SK-N-SH (cell line): ENCODE measurements at regions not wholly inside any gene's neighbourhood (a gene's known extent, or its start where the extent isn't known, plus 50 kb on each side); places are given as distances from the start of the nearest gene placed in this dataset.

Source experiments
- CTCF ChIA-PET: fragments of 300-600, 350-600 bp; formaldehyde crosslinking; extraction: SDS; loops from one replicate; lab custom pipeline; 2021; lab: Yijun Ruan, JAX
- POLR2A ChIA-PET: fragments of 350-600 bp; sonication (Branson Sonifier 250); formaldehyde crosslinking; extraction: SDS; loops from one replicate; lab custom pipeline; 2020; ENCODE audit warnings: antibody characterized with exemption, inconsistent platforms; lab: Yijun Ruan, JAX
- DNase-seq: peaks from one replicate; pipeline ENCODE4 v3.0.0; 2012
- H2AFZ ChIP-seq: fragments of 200-600 bp; sonication (generic); 2 replicates; pipeline ENCODE4 v1.8.1; 2016; ENCODE audit warnings: antibody characterized with exemption, mild to moderate bottlenecking, low read depth
- H3F3A ChIP-seq: fragments of 200-600 bp; sonication (generic); replicated peaks from 2 replicates; pipeline ENCODE3; 2016; ENCODE audit warnings: antibody characterized with exemption, mild to moderate bottlenecking; ENCODE audit not compliant: insufficient read depth
- H3K27ac ChIP-seq, 2 experiments: fragments of 200-500 bp in 1 of 2; fragments of 200-600 bp in 1 of 2; sonication (Bioruptor generic) in 1 of 2; sonication (generic), shearing (Covaris generic) in 1 of 2; 2 replicates each; pipeline versions ENCODE4 v1.5.1 to v1.6.1; 2014 to 2016; ENCODE audit warnings: low read depth in 2 of 2, inconsistent platforms in 1 of 2, low read length in 1 of 2, mild to moderate bottlenecking in 1 of 2, mixed read lengths in 1 of 2
- H3K27me3 ChIP-seq: fragments of 200-600 bp; sonication (generic), shearing (Covaris generic); 2 replicates; pipeline ENCODE4 v1.6.1; 2016; ENCODE audit warnings: mixed run types; ENCODE audit not compliant: insufficient read depth
- H3K36me3 ChIP-seq, 2 experiments: fragments of 200-500 bp in 1 of 2; fragments of 200-600 bp in 1 of 2; sonication (Bioruptor generic) in 1 of 2; sonication (generic) in 1 of 2; replicated peaks in 1 of 2; 2 replicates each; pipeline versions ENCODE3 to v1.5.1; 2014 to 2016; ENCODE audit warnings: low read length in 1 of 2, mild to moderate bottlenecking in 1 of 2; ENCODE audit not compliant: insufficient read depth in 2 of 2, control insufficient read depth in 1 of 2
- H3K4me1 ChIP-seq, 2 experiments: fragments of 200-500 bp in 1 of 2; fragments of 200-600 bp in 1 of 2; sonication (Bioruptor generic) in 1 of 2; sonication (generic), shearing (Covaris generic) in 1 of 2; 2 replicates each; pipeline versions ENCODE4 v1.5.1 to v1.6.1; 2014 to 2016; ENCODE audit warnings: low read depth in 1 of 2, low read length in 1 of 2, mixed run types in 1 of 2; ENCODE audit not compliant: insufficient read depth in 2 of 2, control insufficient read depth in 1 of 2
- H3K4me2 ChIP-seq: fragments of 200-600 bp; sonication (generic), shearing (Covaris generic); 2 replicates; pipeline ENCODE4 v1.6.1; 2017; ENCODE audit warnings: mixed run types
- H3K4me3 ChIP-seq, 2 experiments: fragments of 200-500 bp in 1 of 2; fragments of 200-600 bp in 1 of 2; sonication (Bioruptor generic) in 1 of 2; sonication (generic), shearing (Covaris generic) in 1 of 2; 2 replicates each; pipeline versions ENCODE4 v1.5.1 to v1.8.1; 2014 to 2016; ENCODE audit warnings: low read depth in 2 of 2, inconsistent platforms in 1 of 2, low read length in 1 of 2, mild to moderate bottlenecking in 1 of 2, mixed read lengths in 1 of 2, moderate library complexity in 1 of 2
- H3K79me2 ChIP-seq: fragments of 200-600 bp; sonication (generic); 2 replicates; pipeline ENCODE4 v1.8.1; 2017; ENCODE audit warnings: mild to moderate bottlenecking; ENCODE audit not compliant: insufficient read depth
- H3K9ac ChIP-seq: fragments of 200-600 bp; sonication (generic); 2 replicates; pipeline ENCODE4 v1.6.1; 2017; ENCODE audit warnings: mixed run types
- H3K9me2 ChIP-seq: fragments of 200-600 bp; sonication (generic); 2 replicates; pipeline ENCODE4 v1.6.1; 2017; ENCODE audit warnings: mixed run types
- H3K9me3 ChIP-seq: fragments of 200-600 bp; sonication (generic); 2 replicates; pipeline ENCODE4 v1.6.1; 2017; ENCODE audit warnings: mixed run types, mild to moderate bottlenecking, moderate library complexity
- H4K20me1 ChIP-seq: fragments of 200-600 bp; sonication (generic); 2 replicates; pipeline ENCODE4 v1.6.1; 2017; ENCODE audit warnings: mild to moderate bottlenecking, mixed run types; ENCODE audit not compliant: insufficient read depth
- CHD2 ChIP-seq: fragments of 150-350 bp; IDR thresholded peaks from 2 replicates; pipeline ENCODE4 v1.6.1; 2018; ENCODE audit warnings: low read length; ENCODE audit not compliant: partially characterized antibody
- FOSL2 ChIP-seq: IDR thresholded peaks from 2 replicates; pipeline ENCODE4 v1.4.0; 2012; ENCODE audit warnings: low read depth, mild to moderate bottlenecking, moderate library complexity, borderline replicate concordance
- GABPA ChIP-seq: IDR thresholded peaks from 2 replicates; pipeline ENCODE4 v1.4.0; 2012; ENCODE audit warnings: low read depth, mild to moderate bottlenecking
- NFIC ChIP-seq: IDR thresholded peaks from 2 replicates; pipeline ENCODE4 v1.4.0; 2012; ENCODE audit warnings: borderline replicate concordance
- NRF1 ChIP-seq: IDR thresholded peaks from 2 replicates; pipeline ENCODE4 v1.6.1; 2012; ENCODE audit warnings: low read depth, mild to moderate bottlenecking, low read length
- SIN3A ChIP-seq: IDR thresholded peaks from 2 replicates; pipeline ENCODE4 v1.6.1; 2012; ENCODE audit warnings: low read depth, mild to moderate bottlenecking, low read length, moderate library complexity, borderline replicate concordance
- SMC3 ChIP-seq: IDR thresholded peaks from 2 replicates; pipeline ENCODE4 v1.6.1; 2012; ENCODE audit warnings: low read depth, low read length, improper control_type of control experiment
- TAF1 ChIP-seq: IDR thresholded peaks from 2 replicates; pipeline ENCODE4 v1.6.1; 2012; ENCODE audit warnings: low read depth, mild to moderate bottlenecking, low read length, moderate library complexity, borderline replicate concordance
- TEAD4 ChIP-seq: IDR thresholded peaks from 2 replicates; pipeline ENCODE4 v1.4.0; 2012; ENCODE audit warnings: mild to moderate bottlenecking, borderline replicate concordance; ENCODE audit not compliant: insufficient read depth
- WGBS: methylation state at CpG from one replicate; pipeline ENCODE4 v1.1.6; 2017; ENCODE audit warnings: low lambda C conversion rate; 5-methylcytosine and 5-hydroxymethylcytosine counted together
- TF ChIP-seq, protein P1 (sequence below): IDR thresholded peaks from 2 replicates; pipeline ENCODE4 v1.6.1; 2012; ENCODE audit warnings: mild to moderate bottlenecking, low read depth, low read length, moderate library complexity
- TF ChIP-seq, protein P2 (sequence below): IDR thresholded peaks from 2 replicates; pipeline ENCODE4 v1.4.0; 2012; ENCODE audit warnings: low read depth
- TF ChIP-seq, protein P3 (sequence below): fragments of 150-350 bp; IDR thresholded peaks from 2 replicates; pipeline ENCODE4 v1.6.1; 2016; ENCODE audit warnings: mild to moderate bottlenecking, low read depth, low read length

DNA sequence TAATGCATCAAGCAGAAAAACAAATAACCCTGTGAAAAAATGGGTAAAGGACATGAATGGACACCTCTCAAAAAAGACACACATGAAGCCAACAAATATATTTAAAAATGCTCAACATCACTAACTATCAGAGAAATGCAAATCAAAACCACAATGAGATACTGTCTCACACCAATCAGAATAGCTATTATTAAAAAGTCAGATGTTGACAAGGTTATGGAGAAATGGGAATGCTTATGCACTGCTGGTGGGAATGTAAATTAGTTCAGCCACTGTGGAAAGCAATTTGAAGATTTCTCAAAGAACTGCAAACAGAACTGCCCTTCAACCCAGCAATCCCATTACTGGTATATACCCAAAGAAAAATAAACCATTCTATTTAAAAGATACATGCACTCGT, 86.6 kb upstream of the TNFSF4 start (continued):
- TF ChIP-seq, protein P1, sequence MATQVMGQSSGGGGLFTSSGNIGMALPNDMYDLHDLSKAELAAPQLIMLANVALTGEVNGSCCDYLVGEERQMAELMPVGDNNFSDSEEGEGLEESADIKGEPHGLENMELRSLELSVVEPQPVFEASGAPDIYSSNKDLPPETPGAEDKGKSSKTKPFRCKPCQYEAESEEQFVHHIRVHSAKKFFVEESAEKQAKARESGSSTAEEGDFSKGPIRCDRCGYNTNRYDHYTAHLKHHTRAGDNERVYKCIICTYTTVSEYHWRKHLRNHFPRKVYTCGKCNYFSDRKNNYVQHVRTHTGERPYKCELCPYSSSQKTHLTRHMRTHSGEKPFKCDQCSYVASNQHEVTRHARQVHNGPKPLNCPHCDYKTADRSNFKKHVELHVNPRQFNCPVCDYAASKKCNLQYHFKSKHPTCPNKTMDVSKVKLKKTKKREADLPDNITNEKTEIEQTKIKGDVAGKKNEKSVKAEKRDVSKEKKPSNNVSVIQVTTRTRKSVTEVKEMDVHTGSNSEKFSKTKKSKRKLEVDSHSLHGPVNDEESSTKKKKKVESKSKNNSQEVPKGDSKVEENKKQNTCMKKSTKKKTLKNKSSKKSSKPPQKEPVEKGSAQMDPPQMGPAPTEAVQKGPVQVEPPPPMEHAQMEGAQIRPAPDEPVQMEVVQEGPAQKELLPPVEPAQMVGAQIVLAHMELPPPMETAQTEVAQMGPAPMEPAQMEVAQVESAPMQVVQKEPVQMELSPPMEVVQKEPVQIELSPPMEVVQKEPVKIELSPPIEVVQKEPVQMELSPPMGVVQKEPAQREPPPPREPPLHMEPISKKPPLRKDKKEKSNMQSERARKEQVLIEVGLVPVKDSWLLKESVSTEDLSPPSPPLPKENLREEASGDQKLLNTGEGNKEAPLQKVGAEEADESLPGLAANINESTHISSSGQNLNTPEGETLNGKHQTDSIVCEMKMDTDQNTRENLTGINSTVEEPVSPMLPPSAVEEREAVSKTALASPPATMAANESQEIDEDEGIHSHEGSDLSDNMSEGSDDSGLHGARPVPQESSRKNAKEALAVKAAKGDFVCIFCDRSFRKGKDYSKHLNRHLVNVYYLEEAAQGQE, result no peak
- TF ChIP-seq TEAD4 (no peak), TAF1 (no peak)

DNA sequence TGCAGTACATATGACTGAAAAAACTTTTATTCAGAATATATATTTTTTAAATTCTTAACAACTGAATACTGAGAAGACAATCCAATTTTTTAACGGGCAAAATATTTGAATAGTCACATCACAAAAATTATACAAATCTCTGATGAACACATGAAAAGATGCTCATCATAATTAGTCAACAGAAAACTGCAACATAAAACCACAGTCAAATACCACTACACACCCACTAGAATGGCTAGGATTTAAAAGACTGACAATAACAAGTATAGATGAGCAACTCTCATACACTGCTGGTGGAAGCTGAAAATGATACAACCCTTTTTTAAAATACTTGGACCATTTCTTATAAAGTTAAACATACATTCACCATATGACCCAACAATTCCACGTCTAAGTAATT, 87.7 kb upstream of the TNFSF4 start:
- POLR2A ChIA-PET, result no interaction called here
- CTCF ChIA-PET, result interaction anchor here (1.0 kb wide), 1 partner anchor 40 kb away, joined by 3 read pairs; no protein-coding TSS in a partner anchor
- no peak overlapping the region for H3K4me3 ChIP-seq
- DNase-seq, result no peak
- TF ChIP-seq, protein P1, result no peak
- TF ChIP-seq FOSL2, result peak; percentile 6; the same call in 1 of the 2 replicates
- TF ChIP-seq, all 33 proteins: peak for 1
- Histone ChIP-seq H4K20me1 (no peaks in the 10 kb centered on the region), H3F3A (no peaks in the 10 kb centered on the region), H3K79me2 (no peaks in the 10 kb centered on the region), H3K27me3 (no peaks in the 10 kb centered on the region), H3K27ac (no peak overlapping the region), H2AFZ (no peak overlapping the region), H3K36me3 (no peaks in the 10 kb centered on the region), H3K9me2 (no peaks in the 10 kb centered on the region), H3K4me1 (no peaks in the 10 kb centered on the region; a peak in 1 of 4 replicates), H3K9ac (no peak overlapping the region), H3K9me3 (no peaks in the 10 kb centered on the region), H3K4me2 (no peak overlapping the region)
- WGBS, result 32% methylated on average over 2 of the region's 2 CpGs

DNA sequence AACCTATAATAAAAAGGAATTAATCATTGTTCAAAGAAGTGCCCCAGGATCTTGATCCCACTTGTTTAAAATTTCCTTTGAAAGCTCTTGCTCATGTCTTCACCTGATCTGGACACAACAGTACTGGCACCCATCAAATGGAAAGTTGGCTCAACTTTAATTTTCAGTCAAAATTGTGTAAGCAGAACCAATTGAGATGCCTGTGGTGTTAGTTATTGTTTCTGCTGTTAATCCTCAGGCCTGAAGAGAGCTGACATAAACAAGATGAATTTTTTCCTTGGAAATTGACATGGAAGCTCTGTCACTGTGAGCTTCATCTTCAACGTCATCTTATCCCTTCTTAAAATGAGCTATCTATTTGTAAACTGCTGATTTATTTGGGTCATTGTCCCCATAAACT, 88.3 kb upstream of the TNFSF4 start:
- Histone ChIP-seq H3K27ac (no peak overlapping the region), H3K79me2 (no peaks in the 10 kb centered on the region), H3K4me1 (no peaks in the 10 kb centered on the region; a peak in 1 of 4 replicates), H3K9me2 (no peaks in the 10 kb centered on the region)
- CTCF ChIA-PET, result interaction anchor here (1.0 kb wide), 1 partner anchor 40 kb away, joined by 3 read pairs; no protein-coding TSS in a partner anchor
- TF ChIP-seq, protein P2, sequence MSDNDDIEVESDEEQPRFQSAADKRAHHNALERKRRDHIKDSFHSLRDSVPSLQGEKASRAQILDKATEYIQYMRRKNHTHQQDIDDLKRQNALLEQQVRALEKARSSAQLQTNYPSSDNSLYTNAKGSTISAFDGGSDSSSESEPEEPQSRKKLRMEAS, result no peak
- no peak for TF ChIP-seq CHD2
- TF ChIP-seq NFIC, result no peak
- TF ChIP-seq, protein P3, sequence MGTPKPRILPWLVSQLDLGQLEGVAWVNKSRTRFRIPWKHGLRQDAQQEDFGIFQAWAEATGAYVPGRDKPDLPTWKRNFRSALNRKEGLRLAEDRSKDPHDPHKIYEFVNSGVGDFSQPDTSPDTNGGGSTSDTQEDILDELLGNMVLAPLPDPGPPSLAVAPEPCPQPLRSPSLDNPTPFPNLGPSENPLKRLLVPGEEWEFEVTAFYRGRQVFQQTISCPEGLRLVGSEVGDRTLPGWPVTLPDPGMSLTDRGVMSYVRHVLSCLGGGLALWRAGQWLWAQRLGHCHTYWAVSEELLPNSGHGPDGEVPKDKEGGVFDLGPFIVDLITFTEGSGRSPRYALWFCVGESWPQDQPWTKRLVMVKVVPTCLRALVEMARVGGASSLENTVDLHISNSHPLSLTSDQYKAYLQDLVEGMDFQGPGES, result no peak
- TF ChIP-seq GABPA, result no peak
- no peak for TF ChIP-seq SMC3
- TF ChIP-seq NRF1, result no peak
- TF ChIP-seq SIN3A, result no peak
- TF ChIP-seq, all 33 proteins: peak for 0
- H3K4me2 ChIP-seq, result no peak overlapping the region
- H2AFZ ChIP-seq, result no peak overlapping the region
- H4K20me1 ChIP-seq, result no peaks in the 10 kb centered on the region
- H3K4me3 ChIP-seq, result no peak overlapping the region
- 40% methylated on average over 1 of the region's 1 CpG for WGBS
- H3K36me3 ChIP-seq, result no peaks in the 10 kb centered on the region
- no peak overlapping the region for H3K9ac ChIP-seq
- POLR2A ChIA-PET, result no interaction called here
- no peak for DNase-seq
- no peaks in the 10 kb centered on the region for H3K9me3 ChIP-seq
- H3K27me3 ChIP-seq, result no peaks in the 10 kb centered on the region
- no peaks in the 10 kb centered on the region for H3F3A ChIP-seq
